ENCODE measurements at regions not wholly inside any gene's neighbourhood (a gene's known extent, or its start where the extent isn't known, plus 50 kb on each side); places are given as distances from the start of the nearest gene placed in this dataset. TPM values are rescaled to one million over a fixed set of nuclear protein-coding genes. Genes with fewer than 3 reads are reported as not detected.
A peak's percentile ranks its signal among the peaks of the same experiment; 100 is the strongest.

DNA sequence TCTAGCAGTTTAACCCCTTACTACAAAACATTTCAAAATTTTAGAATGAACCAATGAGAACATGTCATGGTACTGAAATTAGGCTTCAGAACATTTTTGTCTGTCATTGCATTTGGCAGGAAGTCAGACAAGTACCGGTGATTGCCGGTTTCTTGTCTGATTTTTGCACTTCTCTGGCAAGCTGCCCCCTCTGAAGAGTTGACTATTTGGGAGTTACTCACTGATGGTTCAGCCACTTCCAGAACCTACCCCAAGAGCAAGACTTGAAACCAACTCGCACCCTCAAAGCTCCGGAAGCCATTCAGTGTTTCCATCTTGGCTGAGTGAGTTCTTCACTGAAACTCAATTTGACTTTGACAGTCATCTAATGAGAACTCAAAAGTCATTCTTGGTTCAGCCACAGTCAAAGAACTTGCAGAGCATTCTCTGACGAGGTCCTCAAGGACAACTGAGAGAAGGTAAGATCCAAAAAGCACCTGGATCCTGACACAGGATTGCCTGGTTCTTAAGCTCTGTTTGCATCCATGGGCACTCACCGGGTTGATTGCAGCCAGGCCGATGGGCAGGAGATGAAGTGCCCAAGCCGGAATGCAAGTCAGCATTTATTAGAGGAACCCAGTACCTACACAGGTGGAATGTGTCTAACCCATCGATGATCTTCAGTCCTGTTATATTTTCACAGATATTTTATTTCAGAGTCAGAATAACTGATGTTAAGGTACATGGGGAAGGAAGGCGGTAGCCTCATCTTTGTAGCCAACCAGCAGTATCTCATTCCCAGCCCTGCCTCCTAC, 93.6 kb downstream of the USP22 start (continued):
- TF ChIP-seq, protein P1, sequence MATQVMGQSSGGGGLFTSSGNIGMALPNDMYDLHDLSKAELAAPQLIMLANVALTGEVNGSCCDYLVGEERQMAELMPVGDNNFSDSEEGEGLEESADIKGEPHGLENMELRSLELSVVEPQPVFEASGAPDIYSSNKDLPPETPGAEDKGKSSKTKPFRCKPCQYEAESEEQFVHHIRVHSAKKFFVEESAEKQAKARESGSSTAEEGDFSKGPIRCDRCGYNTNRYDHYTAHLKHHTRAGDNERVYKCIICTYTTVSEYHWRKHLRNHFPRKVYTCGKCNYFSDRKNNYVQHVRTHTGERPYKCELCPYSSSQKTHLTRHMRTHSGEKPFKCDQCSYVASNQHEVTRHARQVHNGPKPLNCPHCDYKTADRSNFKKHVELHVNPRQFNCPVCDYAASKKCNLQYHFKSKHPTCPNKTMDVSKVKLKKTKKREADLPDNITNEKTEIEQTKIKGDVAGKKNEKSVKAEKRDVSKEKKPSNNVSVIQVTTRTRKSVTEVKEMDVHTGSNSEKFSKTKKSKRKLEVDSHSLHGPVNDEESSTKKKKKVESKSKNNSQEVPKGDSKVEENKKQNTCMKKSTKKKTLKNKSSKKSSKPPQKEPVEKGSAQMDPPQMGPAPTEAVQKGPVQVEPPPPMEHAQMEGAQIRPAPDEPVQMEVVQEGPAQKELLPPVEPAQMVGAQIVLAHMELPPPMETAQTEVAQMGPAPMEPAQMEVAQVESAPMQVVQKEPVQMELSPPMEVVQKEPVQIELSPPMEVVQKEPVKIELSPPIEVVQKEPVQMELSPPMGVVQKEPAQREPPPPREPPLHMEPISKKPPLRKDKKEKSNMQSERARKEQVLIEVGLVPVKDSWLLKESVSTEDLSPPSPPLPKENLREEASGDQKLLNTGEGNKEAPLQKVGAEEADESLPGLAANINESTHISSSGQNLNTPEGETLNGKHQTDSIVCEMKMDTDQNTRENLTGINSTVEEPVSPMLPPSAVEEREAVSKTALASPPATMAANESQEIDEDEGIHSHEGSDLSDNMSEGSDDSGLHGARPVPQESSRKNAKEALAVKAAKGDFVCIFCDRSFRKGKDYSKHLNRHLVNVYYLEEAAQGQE (IDR thresholded peaks at IDR 0.05; ENCODE audit: borderline replicate concordance): peak; percentile 82
- TF ChIP-seq, protein P1 (CRISPR knock-in tag; IDR thresholded peaks at IDR 0.05; ENCODE audit: low read depth): no peak
- no peak for TF ChIP-seq NCOA6 (IDR thresholded peaks at IDR 0.05)
- TF ChIP-seq HCFC1 (IDR thresholded peaks at IDR 0.05; ENCODE audit: low read depth, low read length): no peak
- TF ChIP-seq NFIC (IDR thresholded peaks at IDR 0.05): peak; percentile 75
- no peak for TF ChIP-seq RCOR1 (IDR thresholded peaks at IDR 0.05; ENCODE audit: borderline replicate concordance in 1 of 2, low read depth in 2 of 2, low read length in 2 of 2)
- peak; percentile 49; the same call in 1 of the 2 replicates for TF ChIP-seq C11orf30 (IDR thresholded peaks at IDR 0.05; ENCODE audit: low read depth)
- TF ChIP-seq ZNF316 (IDR thresholded peaks at IDR 0.05): peak; percentile 24
- TF ChIP-seq MAFF (IDR thresholded peaks at IDR 0.05; ENCODE audit: low read length): peak; percentile 43
- peak; percentile 38; the same call in 1 of the 2 replicates for TF ChIP-seq MAFG (tag; conservative IDR thresholded peaks at IDR 0.05)
- no peak for TF ChIP-seq ZNF263 (CRISPR knock-in tag; IDR thresholded peaks at IDR 0.05; ENCODE audit: borderline replicate concordance)

Small RNAs in the stretch of these regions (small RNA-seq; reads per million reads assigned to genes)
- gene AC087499.6 (not detected), gene RNU6-1178P (not detected)
